ENCODE measurements at regions not wholly inside any gene's neighbourhood (a gene's known extent, or its start where the extent isn't known, plus 50 kb on each side); places are given as distances from the start of the nearest gene placed in this dataset.

- TF ChIP-seq CHD7 (IDR thresholded peaks at IDR 0.05; ENCODE audit: insufficient replicate concordance, low read length) = no peak
- TF ChIP-seq CTBP2 (IDR thresholded peaks at IDR 0.05; ENCODE audit: borderline replicate concordance, insufficient read depth, insufficient read length, low read length) = no peak
- TF ChIP-seq SRF (IDR thresholded peaks at IDR 0.05; ENCODE audit: low read depth, low read length) = no peak
- no peak for TF ChIP-seq USF2 (IDR thresholded peaks at IDR 0.05; ENCODE audit: low read length)
Observed at GRCh38 chr13:106061781-106062180, 473.7 kb downstream of the EFNB2 start (continued).
